Naive thymus-derived CD4-positive, alpha-beta T cell (primary cell): ENCODE measurements at regions not wholly inside any gene's neighbourhood (a gene's known extent, or its start where the extent isn't known, plus 50 kb on each side); places are given as distances from the start of the nearest gene placed in this dataset.

Experiments used
- ATAC-seq: fragments of 150-1000 bp; cut with Tn5 transposase; 2 replicates; pipeline ENCODE4 v1.10.0; 2021; ENCODE audit warnings: mild to moderate bottlenecking, moderate library complexity
- CTCF ChIA-PET: fragments of 350-600 bp; sonication (Branson Sonifier 250); formaldehyde crosslinking; loops from one replicate; lab custom pipeline; 2021; ENCODE audit warnings: antibody characterized with exemption; lab: Charles Lee
- POLR2A ChIA-PET: fragments of 350-600 bp; sonication (Branson Sonifier 250); formaldehyde crosslinking; loops from one replicate; lab custom pipeline; 2021; ENCODE audit warnings: antibody characterized with exemption, inconsistent platforms; lab: Charles Lee
- DNase-seq, 9 donors: peaks; one replicate each; pipeline versions ENCODE4 v3.0.0 to v3.0.0-alpha.2; 2020 to 2022; ENCODE audit warnings: mixed read lengths in 1 of 9
- H3K27ac ChIP-seq: one replicate; pipeline ENCODE4 v1.7.0; 2013; ENCODE audit warnings: mild to moderate bottlenecking, low read depth, low read length, moderate library complexity
- H3K27me3 ChIP-seq, 2 donors: one replicate each; pipeline ENCODE4 v1.7.0; 2013; ENCODE audit warnings: low read length in 2 of 2, mild to moderate bottlenecking in 2 of 2, moderate library complexity in 2 of 2; ENCODE audit not compliant: control insufficient read depth in 2 of 2, insufficient read depth in 2 of 2
- H3K36me3 ChIP-seq, 3 experiments: 1 replicate in 2 of 3; 2 replicates in 1 of 3; pipeline ENCODE4 v1.7.0; 2013; ENCODE audit warnings: low read length in 3 of 3, mild to moderate bottlenecking in 3 of 3, moderate library complexity in 1 of 3; ENCODE audit not compliant: insufficient read depth in 3 of 3, control insufficient read depth in 2 of 3
- H3K4me1 ChIP-seq, 2 donors: one replicate each; pipeline ENCODE4 v1.7.0; 2013; ENCODE audit warnings: low read length in 2 of 2, mild to moderate bottlenecking in 2 of 2, moderate library complexity in 1 of 2; ENCODE audit not compliant: control insufficient read depth in 2 of 2, insufficient read depth in 2 of 2
- H3K4me3 ChIP-seq: 2 replicates; pipeline ENCODE4 v1.7.0; 2013; ENCODE audit warnings: mild to moderate bottlenecking, low read length
- H3K9me3 ChIP-seq, 3 experiments: 1 replicate in 2 of 3; 2 replicates in 1 of 3; pipeline ENCODE4 v1.7.0; 2013; ENCODE audit warnings: low read length in 3 of 3; ENCODE audit not compliant: control insufficient read depth in 2 of 3
- H3K27ac Mint-ChIP-seq, 9 donors: one replicate each; pipeline ENCODE4 v1.8.0; 2020 to 2022; ENCODE audit warnings: mixed read lengths in 9 of 9, mild to moderate bottlenecking in 8 of 9, moderate library complexity in 5 of 9, inconsistent platforms in 2 of 9
- H3K27me3 Mint-ChIP-seq, 5 donors: one replicate each; pipeline ENCODE4 v1.8.0; 2021 to 2022; ENCODE audit warnings: mixed read lengths in 5 of 5, mild to moderate bottlenecking in 1 of 5
- H3K36me3 Mint-ChIP-seq, 5 donors: one replicate each; pipeline ENCODE4 v1.8.0; 2020 to 2022; ENCODE audit warnings: mixed read lengths in 5 of 5, mild to moderate bottlenecking in 3 of 5, inconsistent platforms in 1 of 5
- H3K4me1 Mint-ChIP-seq, 7 donors: one replicate each; pipeline ENCODE4 v1.8.0; 2020 to 2022; ENCODE audit warnings: mixed read lengths in 7 of 7, mild to moderate bottlenecking in 3 of 7, inconsistent platforms in 1 of 7
- H3K4me3 Mint-ChIP-seq, 10 donors: one replicate each; pipeline ENCODE4 v1.8.0; 2020 to 2022; ENCODE audit warnings: mild to moderate bottlenecking in 10 of 10, mixed read lengths in 10 of 10, moderate library complexity in 6 of 10, inconsistent platforms in 2 of 10
- H3K9me3 Mint-ChIP-seq, 11 donors: one replicate each; pipeline ENCODE4 v1.8.0; 2020 to 2022; ENCODE audit warnings: mixed read lengths in 11 of 11, mild to moderate bottlenecking in 4 of 11, inconsistent platforms in 1 of 11, moderate library complexity in 1 of 11
- intact Hi-C, 2 donors: fragments of 100-400 bp; cut with micrococcal nuclease; formaldehyde crosslinking; loops; one replicate each; pipeline ENCODE4 v1.15.1; 2023

GRCh38 chr5:51731421-51732029, 348.3 kb downstream of the ISL1 start:
- Histone ChIP-seq H3K9me3 (peaks cover 0 to 4% (median 0%) of the 10 kb centered on the region in 3 experiments), H3K36me3 (no peaks in the 10 kb centered on the region), H3K4me3 (no peak overlapping the region), H3K27ac (no peak overlapping the region), H3K4me1 (no peaks in the 10 kb centered on the region), H3K27me3 (no peaks in the 10 kb centered on the region)
- no peak for DNase-seq
- Mint-ChIP-seq H3K27ac (no peak overlapping the region), H3K9me3 (peaks cover 0 to 22% (median 5%) of the 10 kb centered on the region in 11 donors), H3K36me3 (no peaks in the 10 kb centered on the region), H3K4me3 (no peak overlapping the region), H3K27me3 (no peaks in the 10 kb centered on the region), H3K4me1 (peaks cover 0 to 5% (median 0%) of the 10 kb centered on the region in 7 donors)
- CTCF ChIA-PET = no interaction called here
- ATAC-seq = no peak
- intact Hi-C loops = no loop called here
- POLR2A ChIA-PET = no interaction called here

- ATAC-seq = no peak
- POLR2A ChIA-PET = no interaction called here
Measured at GRCh38 chr5:51732304-51732703, 349.1 kb downstream of the ISL1 start.

GRCh38 chr5:51734677-51735076, 351.4 kb downstream of the ISL1 start:
- Mint-ChIP-seq H3K36me3 (no peaks in the 10 kb centered on the region), H3K4me1 (no peaks in the 10 kb centered on the region), H3K27ac (no peak overlapping the region), H3K27me3 (no peaks in the 10 kb centered on the region), H3K4me3 (no peak overlapping the region), H3K9me3 (peaks cover 1 to 20% (median 7%) of the 10 kb centered on the region in 11 donors)
- H3K4me3 ChIP-seq = no peak overlapping the region
- intact Hi-C loops = no loop called here
- no peaks in the 10 kb centered on the region for H3K4me1 ChIP-seq
- H3K9me3 ChIP-seq = no peaks in the 10 kb centered on the region
- POLR2A ChIA-PET = no interaction called here
- no peak for DNase-seq
- no peak overlapping the region for H3K27ac ChIP-seq
- no peaks in the 10 kb centered on the region for H3K27me3 ChIP-seq
- H3K36me3 ChIP-seq = no peaks in the 10 kb centered on the region
- CTCF ChIA-PET = no interaction called here
- no peak for ATAC-seq

More at GRCh38 chr5:51732304-51732703, 349.1 kb downstream of the ISL1 start:
- Histone ChIP-seq H3K4me1 (no peaks in the 10 kb centered on the region), H3K9me3 (peaks cover 0 to 4% (median 0%) of the 10 kb centered on the region in 3 experiments), H3K27ac (no peak overlapping the region), H3K36me3 (no peaks in the 10 kb centered on the region), H3K27me3 (no peaks in the 10 kb centered on the region), H3K4me3 (no peak overlapping the region)
- CTCF ChIA-PET = no interaction called here
- Mint-ChIP-seq H3K4me1 (peaks cover 0 to 5% (median 0%) of the 10 kb centered on the region in 7 donors), H3K36me3 (no peaks in the 10 kb centered on the region), H3K27ac (no peak overlapping the region), H3K9me3 (peaks cover 0 to 22% (median 8%) of the 10 kb centered on the region in 11 donors), H3K4me3 (no peak overlapping the region), H3K27me3 (no peaks in the 10 kb centered on the region)
- no peak for DNase-seq
- intact Hi-C loops = no loop called here

DNA sequence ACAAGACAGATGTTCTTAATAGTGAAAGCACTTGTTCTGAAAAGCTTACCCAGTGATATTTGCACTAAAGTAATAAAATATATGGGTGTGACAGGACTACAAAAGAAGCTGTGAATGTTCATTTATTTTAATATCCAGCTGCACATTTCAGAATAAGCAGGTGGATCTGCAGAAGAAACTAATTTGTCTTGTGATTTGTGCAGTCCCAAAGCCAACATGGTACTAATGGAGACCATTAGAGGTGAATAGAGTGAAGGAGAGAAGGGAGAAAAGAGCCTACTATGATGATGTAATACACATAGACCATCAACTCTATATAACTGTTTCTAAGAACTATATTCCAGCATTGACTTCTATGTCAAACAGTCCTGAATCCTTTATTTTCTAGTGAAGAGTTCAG, 362.8 kb downstream of the ISL1 start:
- Mint-ChIP-seq H3K4me3 (no peak overlapping the region), H3K27ac (no peak overlapping the region), H3K9me3 (peaks cover 0 to 28% (median 8%) of the 10 kb centered on the region in 11 donors), H3K27me3 (no peaks in the 10 kb centered on the region), H3K36me3 (no peaks in the 10 kb centered on the region), H3K4me1 (no peaks in the 10 kb centered on the region)
- Histone ChIP-seq H3K4me1 (no peaks in the 10 kb centered on the region), H3K9me3 (no peaks in the 10 kb centered on the region), H3K36me3 (no peaks in the 10 kb centered on the region), H3K4me3 (no peak overlapping the region), H3K27ac (no peak overlapping the region), H3K27me3 (no peaks in the 10 kb centered on the region)
- ChIA-PET POLR2A (no interaction called here), CTCF (no interaction called here)
- intact Hi-C loops = no loop called here
- no peak for ATAC-seq
- DNase-seq = no peak

- no peaks in the 10 kb centered on the region for H3K27me3 Mint-ChIP-seq
- peaks cover 1 to 32% (median 6%) of the 10 kb centered on the region in 11 donors for H3K9me3 Mint-ChIP-seq
- H3K27ac Mint-ChIP-seq = no peak overlapping the region
- ATAC-seq = no peak
- no peaks in the 10 kb centered on the region for H3K4me1 Mint-ChIP-seq
- no peaks in the 10 kb centered on the region for H3K9me3 ChIP-seq
- H3K36me3 ChIP-seq = no peaks in the 10 kb centered on the region
- no peak overlapping the region for H3K27ac ChIP-seq
- H3K36me3 Mint-ChIP-seq = no peaks in the 10 kb centered on the region
- intact Hi-C loops = no loop called here
- POLR2A ChIA-PET = no interaction called here
- CTCF ChIA-PET = no interaction called here
- H3K4me1 ChIP-seq = no peaks in the 10 kb centered on the region
- no peak overlapping the region for H3K4me3 ChIP-seq
- DNase-seq = no peak
- no peak overlapping the region for H3K4me3 Mint-ChIP-seq
- H3K27me3 ChIP-seq = no peaks in the 10 kb centered on the region
Measured at GRCh38 chr5:51748647-51749046, 365.4 kb downstream of the ISL1 start.
